ENCODE measurements at regions not wholly inside any gene's neighbourhood (a gene's known extent, or its start where the extent isn't known, plus 50 kb on each side); places are given as distances from the start of the nearest gene placed in this dataset.

GRCh38 chr12:116628989-116629388 lies 69.8 kb downstream of the MAP1LC3B2 start:
- TF ChIP-seq, protein P1, sequence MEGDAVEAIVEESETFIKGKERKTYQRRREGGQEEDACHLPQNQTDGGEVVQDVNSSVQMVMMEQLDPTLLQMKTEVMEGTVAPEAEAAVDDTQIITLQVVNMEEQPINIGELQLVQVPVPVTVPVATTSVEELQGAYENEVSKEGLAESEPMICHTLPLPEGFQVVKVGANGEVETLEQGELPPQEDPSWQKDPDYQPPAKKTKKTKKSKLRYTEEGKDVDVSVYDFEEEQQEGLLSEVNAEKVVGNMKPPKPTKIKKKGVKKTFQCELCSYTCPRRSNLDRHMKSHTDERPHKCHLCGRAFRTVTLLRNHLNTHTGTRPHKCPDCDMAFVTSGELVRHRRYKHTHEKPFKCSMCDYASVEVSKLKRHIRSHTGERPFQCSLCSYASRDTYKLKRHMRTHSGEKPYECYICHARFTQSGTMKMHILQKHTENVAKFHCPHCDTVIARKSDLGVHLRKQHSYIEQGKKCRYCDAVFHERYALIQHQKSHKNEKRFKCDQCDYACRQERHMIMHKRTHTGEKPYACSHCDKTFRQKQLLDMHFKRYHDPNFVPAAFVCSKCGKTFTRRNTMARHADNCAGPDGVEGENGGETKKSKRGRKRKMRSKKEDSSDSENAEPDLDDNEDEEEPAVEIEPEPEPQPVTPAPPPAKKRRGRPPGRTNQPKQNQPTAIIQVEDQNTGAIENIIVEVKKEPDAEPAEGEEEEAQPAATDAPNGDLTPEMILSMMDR (conservative IDR thresholded peaks at IDR 0.05): no peak
- TF ChIP-seq EZH2 (IDR thresholded peaks at IDR 0.05; ENCODE audit: low read depth): no peak
